ENCODE measurements at regions not wholly inside any gene's neighbourhood (a gene's known extent, or its start where the extent isn't known, plus 50 kb on each side); places are given as distances from the start of the nearest gene placed in this dataset.

DNA sequence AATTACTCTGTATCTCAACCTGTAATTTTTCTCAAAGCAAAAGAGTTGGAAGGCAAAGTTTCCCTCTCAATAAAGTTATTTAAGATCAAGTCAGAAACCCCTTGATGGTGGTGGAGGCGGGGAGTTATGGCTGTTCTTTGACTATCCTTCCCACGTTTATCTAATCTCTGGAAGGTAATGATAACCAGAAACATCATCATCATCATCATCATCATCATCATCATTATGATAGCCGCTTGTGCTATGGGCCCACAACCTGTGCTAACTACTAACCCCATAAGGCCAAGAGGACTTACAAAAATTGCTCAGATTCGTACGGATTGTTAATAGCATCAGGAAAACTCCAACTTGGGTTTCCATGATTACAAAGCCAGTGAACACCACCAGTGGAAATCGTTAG, 502.3 kb downstream of the SH2D4B start:
- TF ChIP-seq POLR2AphosphoS5 (IDR thresholded peaks at IDR 0.05): no peak
- TF ChIP-seq, protein P1, sequence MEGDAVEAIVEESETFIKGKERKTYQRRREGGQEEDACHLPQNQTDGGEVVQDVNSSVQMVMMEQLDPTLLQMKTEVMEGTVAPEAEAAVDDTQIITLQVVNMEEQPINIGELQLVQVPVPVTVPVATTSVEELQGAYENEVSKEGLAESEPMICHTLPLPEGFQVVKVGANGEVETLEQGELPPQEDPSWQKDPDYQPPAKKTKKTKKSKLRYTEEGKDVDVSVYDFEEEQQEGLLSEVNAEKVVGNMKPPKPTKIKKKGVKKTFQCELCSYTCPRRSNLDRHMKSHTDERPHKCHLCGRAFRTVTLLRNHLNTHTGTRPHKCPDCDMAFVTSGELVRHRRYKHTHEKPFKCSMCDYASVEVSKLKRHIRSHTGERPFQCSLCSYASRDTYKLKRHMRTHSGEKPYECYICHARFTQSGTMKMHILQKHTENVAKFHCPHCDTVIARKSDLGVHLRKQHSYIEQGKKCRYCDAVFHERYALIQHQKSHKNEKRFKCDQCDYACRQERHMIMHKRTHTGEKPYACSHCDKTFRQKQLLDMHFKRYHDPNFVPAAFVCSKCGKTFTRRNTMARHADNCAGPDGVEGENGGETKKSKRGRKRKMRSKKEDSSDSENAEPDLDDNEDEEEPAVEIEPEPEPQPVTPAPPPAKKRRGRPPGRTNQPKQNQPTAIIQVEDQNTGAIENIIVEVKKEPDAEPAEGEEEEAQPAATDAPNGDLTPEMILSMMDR (IDR thresholded peaks at IDR 0.05): no peak

Measured in breast epithelium (tissue), 3 donors.